GM18870 (cell line): ENCODE measurements at regions not wholly inside any gene's neighbourhood (a gene's known extent, or its start where the extent isn't known, plus 50 kb on each side); places are given as distances from the start of the nearest gene placed in this dataset.
"Not testable (repeated sequence)": the region's sequence is repeated elsewhere in the genome, so short reads cannot be mapped to it uniquely, and the experiment has no call there.

ENCODE experiments used
- ATAC-seq: cut with Tn5 transposase; IDR thresholded peaks from one replicate; pipeline ENCODE4 v1.9.1; 2021; ENCODE audit warnings: moderate library complexity; ENCODE audit not compliant: unreplicated experiment

DNA sequence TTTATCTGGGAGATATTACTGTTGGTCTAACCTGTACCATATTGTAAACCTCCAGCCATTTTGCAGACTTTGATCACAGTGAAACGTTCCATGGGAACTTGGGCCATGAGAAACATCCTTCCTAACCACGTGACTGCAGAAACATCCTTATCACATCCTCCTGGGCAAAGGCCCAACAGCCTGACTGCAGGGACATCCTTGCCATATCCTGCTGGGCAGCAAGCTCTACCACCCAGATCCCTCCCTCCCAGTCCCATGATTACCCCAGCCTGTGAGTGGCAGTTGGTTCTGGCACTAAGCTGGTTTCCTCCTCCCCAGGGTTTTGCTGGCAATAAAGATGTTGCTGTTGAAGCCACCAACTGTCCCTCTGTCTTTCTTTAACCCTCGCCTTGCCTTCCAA is 201.2 kb downstream of the POTEC start:
- ATAC-seq = not testable (repeated sequence)

DNA sequence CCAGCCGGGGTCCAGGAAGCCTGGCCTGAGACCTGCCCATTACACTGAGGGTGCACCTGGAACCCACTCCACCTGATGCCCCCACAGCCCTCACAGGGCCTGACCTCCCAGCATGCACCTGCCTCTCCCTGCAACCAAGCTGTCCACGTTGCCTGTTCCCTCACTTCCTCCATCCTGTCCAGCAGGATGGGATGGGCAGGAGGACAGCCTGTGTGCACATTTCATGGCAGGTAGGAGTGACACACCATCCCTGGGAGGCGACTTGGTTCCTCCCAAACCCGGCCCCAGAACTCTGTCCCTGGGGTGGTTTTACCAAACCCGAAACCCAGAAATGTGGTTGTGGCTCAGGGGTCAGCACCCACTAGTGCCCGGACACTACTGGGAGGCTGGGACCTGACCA is 203.8 kb upstream of the ZNF519 start:
- not testable (repeated sequence) for ATAC-seq

DNA sequence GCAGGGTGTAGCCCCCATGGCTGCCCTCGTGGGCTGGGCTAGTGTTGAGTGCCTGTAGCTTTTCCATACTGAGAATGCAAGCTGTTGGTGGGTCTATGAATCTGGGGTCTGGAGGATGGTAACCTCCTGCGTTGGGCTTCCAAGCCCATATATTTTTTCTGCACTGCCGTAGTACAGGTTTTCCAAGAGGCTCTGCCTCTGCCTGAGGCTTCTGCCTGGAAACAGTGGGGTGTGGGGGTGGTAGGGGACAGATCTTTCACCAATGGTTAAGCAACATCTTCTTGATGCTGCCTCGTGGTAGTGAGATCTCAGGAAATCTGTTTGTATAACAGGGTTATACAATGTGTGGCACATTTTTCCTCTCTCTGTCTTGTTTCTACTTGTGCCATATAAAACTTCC is 189.0 kb upstream of the ZNF519 start:
- ATAC-seq = not testable (repeated sequence)

DNA sequence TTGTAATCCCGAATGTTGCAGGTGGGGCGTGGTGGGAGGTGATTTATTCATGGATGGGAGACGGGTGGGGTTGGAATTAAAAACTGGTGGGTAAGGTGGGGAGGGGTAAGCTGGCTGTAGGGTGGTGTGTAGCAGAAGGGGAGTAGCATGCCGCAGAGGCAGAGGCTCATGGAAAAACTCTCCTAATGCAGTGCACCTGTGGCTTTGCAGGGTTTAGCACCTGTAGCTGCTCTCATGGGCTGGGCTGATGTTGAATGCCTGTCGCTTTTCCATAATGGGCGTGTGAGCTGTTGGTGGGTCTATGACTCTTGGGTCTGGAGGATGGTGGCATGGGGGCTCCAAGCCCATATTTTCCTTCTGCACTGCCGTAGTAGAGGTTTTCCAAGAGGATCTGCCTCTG is 169.0 kb upstream of the ZNF519 start:
- ATAC-seq = not testable (repeated sequence)

DNA sequence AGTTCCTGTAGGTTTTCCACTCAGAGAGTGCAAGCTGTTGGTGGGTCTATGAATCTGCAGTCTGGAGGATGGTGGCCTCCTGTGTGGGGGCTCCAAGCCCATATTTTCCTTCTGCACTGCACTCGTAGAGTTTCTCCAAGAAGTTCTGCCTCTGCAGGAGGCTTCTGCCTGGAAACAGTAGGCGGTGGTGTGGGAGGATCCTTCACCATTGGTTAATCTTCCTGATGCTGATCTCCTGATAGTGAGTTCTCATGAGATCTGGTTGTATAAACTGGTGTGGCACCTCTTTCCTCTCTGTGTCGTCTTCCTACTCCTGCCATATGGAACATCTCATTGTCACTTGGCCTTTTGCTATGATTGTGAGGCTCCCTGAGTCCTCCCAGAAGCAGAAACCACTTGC is 162.8 kb upstream of the ZNF519 start:
- ATAC-seq = not testable (repeated sequence)

DNA sequence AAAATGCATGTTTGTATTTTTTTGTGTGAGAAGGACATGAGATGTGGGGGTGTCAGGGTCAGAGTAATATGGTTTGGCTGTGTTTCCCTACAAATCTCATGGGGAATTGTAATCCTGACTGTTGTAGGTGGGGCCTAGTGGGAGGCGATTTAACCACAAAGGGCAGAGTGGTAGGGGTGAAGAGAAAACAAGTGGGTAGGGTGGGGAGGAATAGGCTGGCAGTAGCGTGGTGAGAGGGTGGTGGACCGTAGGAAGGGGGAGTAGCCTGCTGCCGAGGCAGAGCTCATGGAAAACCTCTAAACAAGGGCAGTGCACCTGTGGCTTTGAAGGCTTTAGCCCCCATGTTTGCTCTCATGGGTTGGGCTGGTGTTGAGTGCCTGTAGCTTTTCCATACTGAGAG is 152.8 kb upstream of the ZNF519 start:
- ATAC-seq = no peak

DNA sequence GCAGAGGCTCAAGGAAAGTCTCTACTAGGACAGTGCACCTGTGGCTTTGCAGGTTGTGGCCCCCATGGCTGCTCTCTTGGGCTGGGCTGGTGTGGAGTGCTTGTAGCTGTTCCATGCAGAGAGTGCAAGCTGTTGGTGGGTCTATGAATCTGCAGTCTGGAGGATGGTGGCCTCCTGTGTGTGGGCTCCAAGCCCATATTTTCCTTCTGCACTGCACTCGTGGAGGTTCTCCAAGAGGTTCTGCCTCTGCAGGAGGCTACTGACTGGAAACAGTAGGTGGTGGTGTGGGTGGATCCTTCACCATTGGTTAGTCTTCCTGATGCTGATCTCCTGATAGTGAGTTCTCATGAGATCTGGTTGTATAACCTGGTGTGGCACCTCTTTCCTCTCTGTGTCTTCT is 143.2 kb upstream of the ZNF519 start:
- not testable (repeated sequence) for ATAC-seq

DNA sequence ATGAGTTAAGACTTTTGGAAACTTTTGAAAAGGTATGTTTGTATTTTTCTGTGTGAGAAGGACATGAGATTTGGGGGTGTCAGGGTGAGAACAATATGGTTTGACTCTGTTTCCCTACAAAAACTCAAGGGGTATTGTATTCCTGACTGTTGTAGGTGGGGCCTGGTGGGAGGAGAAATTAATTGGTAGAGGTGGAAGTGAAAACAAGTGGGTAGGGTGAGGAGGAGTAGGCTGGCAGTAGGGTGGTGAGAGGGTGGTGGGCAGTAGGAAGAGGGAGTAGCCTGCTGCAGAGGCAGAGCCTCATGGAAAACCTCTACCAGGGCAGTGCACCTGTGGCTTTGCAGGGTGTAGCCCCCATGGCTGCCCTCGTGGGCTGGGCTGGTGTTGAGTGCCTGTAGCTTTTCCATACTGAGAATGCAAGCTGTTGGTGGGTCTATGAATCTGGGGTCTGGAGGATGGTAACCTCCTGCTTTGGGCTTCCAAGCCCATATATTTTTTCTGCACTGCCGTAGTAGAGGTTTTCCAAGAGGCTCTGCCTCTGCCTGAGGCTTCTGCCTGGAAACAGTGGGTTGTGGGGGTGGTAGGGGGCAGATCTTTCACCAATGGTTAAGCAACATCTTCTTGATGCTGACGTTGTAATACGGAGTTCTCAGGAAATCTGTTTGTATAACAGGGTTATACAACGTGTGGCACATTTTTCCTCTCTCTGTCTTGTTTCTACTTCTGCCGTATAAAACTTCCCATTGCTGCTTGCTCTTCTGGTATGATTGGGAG is 133.6 kb upstream of the ZNF519 start:
- ATAC-seq = not testable (repeated sequence)

DNA sequence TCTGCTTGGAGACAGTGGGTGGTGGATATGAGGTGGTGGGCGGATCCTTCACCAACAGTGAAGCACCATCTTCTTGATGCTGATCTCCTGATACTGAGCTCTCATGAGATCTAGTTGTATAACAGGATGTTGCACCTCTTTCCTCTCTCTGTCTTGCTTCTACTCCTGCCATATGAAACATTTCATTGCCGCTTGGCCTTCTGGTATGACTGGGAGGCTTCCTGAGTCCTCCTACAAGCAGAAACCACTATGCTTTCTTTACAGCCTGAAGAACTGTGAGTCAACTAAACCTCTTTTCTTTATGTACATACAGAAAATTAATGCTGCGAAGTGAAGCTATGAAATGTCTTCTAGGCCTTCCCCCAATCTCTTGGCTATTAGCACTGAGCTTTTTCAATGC is 130.6 kb upstream of the ZNF519 start:
- ATAC-seq = not testable (repeated sequence)

DNA sequence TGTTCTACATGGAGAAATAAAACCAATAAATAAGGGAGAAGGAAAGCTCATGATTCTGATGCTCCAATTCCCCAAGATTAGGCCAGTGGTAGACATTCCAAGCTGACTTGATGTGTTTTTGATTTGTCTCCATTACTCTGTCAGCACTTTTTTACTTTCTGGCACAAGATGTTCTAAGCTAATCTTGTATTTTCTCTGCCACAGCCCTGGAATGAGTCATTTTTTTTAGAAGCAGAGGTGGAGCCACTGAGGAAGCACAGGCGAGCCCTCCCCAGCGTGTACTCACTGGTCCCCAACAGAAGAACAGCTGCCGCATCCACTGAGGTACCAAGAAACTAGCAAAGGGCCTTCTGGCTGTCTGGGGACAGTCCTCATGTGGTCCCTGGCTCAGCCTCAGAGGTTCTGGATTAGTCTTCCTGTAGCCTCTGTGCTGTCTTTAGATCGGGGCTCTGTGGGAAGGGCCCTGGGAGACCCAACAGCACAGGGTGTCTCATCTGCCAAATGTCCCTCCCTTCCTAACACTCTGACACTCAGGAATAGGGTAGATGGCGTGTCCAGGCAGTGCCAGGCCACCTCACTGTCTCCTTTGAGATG is 117.9 kb upstream of the ZNF519 start:
- ATAC-seq = not testable (repeated sequence)

DNA sequence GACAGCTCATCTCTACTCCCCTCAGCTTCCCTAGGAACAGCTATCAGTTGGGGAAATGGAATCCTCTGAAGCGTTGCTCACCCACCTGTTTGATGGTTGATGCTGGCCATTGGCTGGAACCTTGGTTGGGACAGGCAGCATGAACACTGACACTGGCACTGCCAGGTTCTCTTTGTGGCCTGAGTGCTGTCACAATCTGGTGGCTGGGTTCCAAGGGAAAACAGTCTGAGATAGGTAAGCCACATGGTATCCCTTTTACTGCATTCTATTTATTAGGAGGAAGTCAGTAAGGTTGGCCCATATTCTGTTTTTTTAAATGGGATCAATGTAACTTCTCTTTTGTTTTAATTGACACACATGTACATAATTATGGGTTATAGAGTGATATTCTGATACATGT is 107.0 kb upstream of the ZNF519 start:
- not testable (repeated sequence) for ATAC-seq

DNA sequence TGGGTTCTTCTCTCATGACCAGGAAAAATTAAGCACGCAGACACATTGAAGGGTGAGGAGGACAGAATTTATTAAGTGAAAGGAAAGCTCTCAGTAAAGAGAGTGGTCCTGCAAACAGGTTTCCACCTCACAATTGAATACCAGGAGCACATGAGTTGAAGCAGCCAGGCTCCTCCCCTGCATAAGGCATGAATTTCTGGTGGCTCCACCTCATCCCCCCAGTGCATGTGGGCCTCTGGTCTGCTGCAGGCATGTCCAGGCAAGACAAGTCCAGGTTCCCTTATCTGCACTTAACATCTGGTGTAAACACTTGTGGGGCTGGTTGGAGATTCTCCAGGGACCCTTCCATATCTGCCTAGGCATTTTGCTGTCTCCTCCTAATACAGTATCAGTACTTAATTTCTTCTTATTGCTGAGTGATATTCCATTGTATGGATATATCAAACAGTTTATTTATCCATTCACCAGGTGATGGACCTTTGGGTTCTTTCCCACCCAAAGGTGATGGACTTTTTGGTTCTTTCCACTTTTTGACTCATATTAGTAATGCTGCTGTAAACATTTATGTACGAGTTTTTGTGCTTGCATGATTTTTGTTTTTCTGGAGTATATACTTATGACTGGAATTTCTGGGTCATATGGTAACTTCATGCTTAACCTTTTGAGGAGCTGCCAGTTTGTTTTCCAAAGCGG is 104.3 kb upstream of the ZNF519 start:
- not testable (repeated sequence) for ATAC-seq

DNA sequence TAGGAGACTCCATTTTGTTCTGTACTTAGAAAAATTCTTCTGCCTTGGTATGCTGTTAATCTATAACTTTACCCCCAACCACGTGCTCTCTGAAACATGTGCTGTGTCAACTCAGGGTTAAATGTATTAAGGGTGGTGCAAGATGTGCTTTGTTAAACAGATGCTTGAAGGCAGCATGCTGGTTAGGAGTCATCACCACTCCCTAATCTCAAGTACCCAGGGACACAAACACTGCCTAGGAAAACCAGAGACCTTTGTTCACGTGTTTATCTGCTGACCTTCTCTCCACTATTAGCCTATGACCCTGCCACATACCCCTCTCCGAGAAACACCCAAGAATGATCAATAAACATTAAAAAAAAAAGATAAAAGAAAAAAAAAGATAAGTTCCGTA is 93.0 kb upstream of the ZNF519 start:
- not testable (repeated sequence) for ATAC-seq

DNA sequence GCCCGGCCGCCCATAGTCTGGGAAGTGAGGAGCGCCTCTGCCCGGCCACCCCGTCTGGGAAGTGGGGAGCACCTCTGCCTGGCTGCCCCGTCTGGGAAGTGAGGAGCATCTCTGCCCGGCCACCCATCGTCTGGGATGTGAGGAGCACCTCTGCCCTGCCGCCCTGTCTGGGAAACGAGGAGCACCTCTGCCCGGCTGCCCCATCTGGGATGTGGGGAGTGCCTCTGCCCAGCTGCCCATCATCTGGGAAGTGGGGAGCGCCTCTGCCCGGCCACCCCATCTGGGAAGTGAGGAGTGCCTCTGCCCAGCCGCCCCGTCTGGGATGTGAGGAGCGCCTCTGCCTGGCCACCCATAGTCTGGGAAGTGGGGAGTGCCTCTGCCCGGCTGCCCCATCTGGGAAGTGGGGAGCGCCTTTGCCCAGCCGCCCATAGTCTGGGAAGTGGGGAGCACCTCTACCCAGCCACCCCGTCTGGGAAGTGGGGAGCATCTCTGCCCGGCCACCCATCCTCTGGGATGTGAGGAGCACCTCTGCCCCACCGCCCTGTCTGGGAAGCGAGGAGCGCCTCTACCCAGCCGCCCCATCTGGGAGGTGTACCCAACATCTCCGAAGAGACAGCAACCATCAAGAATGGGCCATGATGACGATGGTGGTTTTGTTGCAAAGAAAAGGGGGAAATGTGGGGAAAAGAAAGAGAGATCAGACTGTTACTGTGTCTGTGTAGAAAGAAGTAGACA is 92.5 kb upstream of the ZNF519 start:
- not testable (repeated sequence) for ATAC-seq

DNA sequence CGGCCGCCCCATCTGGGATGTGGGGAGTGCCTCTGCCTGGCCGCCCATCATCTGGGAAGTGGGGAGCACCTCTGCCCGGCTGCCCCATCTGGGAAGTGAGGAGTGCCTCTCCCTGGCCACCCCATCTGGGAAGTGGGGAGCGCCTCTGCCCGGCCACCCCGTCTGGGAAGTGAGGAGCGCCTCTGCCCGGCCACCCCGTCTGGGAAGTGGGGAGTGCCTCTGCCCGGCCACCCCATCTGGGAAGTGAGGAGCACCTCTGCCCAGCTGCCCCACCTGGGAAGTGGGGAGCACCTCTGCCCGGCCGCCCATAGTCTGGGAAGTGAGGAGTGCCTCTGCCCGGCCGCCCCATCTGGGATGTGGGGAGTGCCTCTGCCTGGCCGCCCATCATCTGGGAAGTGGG is 91.7 kb upstream of the ZNF519 start:
- not testable (repeated sequence) for ATAC-seq

DNA sequence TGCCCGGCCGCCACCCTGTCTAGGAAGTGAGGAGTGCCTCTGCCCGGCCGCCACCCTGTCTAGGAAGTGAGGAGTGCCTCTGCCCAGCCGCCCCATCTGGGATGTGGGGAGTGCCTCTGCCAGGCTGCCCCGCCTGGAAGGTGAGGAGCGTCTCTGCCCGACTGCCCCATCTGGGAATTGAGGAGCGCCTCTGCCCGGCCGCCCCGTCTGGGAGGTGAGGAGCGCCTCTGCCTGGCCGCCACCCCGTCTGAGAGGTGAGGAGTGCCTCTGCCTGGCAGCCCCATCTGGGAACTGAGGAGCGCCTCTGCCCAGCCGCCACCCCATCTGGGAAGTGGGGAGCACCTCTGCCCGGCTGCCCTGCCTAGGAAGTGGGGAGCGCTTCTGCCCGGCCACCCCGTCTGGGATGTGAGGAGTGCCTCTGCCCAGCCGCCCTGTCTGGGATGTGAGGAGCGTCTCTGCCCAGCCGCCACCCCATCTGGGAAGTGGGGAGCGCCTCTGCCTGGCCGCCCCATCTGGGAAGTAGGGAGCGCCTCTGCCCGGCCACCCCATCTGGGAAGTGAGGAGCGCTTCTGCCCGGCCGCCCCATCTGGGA is 91.1 kb upstream of the ZNF519 start:
- ATAC-seq = not testable (repeated sequence)

DNA sequence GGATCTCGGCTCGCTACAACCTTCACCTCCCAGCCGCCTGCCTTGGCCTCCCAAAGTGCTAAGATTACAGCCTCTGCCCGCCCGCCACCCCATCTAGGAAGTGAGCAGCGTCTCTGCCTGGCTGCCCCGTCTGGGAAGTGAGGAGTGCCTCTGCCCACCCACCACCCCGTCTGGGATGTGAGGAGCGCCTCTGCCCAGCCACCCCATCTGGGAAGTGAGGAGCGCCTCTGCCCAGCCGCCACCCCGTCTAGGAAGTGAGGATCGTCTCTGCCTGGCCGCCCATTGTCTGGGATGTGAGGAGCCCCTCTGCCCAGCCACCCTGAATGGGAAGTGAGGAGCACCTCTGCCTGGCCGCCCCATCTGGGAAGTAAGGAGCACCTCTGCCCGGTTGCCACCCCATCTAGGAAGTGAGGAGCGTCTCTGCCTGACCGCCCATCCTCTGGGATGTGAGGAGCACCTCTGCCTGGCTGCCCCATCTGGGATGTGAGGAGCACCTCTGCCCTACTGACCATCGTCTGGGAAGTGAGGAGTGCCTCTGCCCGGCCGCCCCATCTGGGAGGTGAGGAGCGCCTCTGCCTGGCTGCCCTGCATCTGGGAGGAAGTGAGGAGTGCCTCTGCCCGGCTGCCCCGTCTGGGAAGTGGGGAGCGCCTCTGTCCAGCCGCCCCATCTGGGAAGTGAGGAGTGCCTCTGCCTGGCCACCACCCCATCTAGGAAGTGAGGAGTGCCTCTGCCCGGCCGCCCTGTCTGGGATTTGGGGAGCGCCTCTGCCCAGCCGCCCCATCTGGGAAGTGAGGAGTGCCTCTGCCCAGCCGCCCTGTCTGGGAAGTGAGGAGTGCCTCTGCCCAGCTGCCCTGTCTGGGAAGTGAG is 90.4 kb upstream of the ZNF519 start:
- ATAC-seq = not testable (repeated sequence)

DNA sequence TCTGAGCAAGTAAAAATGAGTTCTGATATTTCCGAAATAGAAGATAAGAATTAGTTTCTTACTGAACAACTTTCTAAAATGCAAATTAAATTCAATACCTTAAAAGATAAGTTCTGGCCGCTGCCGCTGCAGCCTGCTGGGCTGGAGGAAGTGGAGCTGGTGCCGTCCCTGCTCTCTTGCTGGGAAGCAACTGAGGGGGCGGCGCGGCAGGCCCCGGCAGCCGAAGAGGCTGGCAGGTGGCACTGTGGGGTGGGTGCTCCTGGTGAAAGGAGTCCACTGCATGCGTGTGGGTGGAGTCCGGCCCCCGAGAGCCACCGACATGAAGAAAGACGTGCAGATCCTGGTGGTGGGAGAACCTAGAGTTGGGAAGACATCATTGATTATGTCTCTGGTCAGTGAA is 89.5 kb upstream of the ZNF519 start:
- no peak for ATAC-seq

DNA sequence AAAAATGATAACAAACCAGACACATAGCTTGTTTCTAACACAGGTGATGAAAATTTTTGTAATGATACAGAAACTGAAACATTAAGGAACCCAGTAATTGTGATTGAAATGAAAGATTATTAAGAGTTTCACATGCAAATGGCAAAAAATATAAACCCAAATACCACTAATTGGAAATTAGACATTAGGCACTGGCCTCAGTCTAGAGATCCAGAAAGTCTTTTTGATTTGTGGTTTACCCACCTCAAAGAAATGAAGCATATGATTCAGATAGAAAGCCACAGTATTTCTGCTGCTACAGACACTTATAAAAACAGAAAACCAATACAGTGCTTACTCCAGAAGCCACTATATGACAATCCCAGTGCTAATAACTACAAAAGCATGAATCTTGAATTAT is 83.7 kb upstream of the ZNF519 start:
- ATAC-seq = not testable (repeated sequence)

DNA sequence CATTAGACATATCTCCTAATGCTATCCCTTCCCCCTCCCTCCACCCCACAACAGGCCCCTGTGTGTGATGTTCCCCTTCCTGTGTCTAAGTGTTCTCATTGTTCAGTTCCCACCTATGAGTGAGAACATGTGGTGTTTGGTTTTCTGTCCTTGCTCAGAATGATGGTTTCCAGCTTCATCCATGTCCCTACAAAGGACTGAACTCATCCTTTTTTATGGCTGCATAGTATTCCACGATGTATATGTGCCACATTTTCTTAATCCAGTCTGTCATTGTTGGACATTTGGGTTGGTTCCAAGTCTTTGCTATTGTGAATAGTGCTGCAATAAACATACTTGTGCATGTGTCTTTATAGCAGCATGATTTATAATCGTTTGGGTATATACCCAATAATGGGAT is 71.2 kb upstream of the ZNF519 start:
- not testable (repeated sequence) for ATAC-seq
